Epidermal melanocyte (primary cell): ENCODE measurements at regions not wholly inside any gene's neighbourhood (a gene's known extent, or its start where the extent isn't known, plus 50 kb on each side); places are given as distances from the start of the nearest gene placed in this dataset.

Experiments used
- DNase-seq: peaks from one replicate; pipeline ENCODE4 v3.0.0; 2011; ENCODE audit warnings: low spot score; ENCODE audit not compliant: insufficient read length

DNA sequence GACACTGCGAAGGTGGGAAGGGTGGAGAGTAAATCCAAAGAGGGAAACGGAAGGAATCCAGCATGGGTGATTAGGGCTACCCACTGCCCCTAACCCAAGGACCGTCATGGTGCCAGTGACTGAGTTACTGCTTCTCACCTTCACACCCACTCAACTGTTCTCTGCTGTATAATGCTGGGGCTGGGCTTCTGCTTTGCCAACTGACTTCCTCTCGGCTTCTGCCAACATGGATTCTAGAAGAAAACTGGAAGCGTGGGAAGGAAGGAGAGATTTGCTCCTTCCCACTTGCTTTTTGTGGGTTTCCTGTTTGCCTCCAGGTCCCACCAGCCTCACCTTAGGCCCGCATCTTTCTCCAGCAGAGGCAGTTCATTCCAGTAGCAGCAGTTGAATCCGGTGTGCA is 153.5 kb upstream of the RAI14 start:
- DNase-seq = no peak

DNA sequence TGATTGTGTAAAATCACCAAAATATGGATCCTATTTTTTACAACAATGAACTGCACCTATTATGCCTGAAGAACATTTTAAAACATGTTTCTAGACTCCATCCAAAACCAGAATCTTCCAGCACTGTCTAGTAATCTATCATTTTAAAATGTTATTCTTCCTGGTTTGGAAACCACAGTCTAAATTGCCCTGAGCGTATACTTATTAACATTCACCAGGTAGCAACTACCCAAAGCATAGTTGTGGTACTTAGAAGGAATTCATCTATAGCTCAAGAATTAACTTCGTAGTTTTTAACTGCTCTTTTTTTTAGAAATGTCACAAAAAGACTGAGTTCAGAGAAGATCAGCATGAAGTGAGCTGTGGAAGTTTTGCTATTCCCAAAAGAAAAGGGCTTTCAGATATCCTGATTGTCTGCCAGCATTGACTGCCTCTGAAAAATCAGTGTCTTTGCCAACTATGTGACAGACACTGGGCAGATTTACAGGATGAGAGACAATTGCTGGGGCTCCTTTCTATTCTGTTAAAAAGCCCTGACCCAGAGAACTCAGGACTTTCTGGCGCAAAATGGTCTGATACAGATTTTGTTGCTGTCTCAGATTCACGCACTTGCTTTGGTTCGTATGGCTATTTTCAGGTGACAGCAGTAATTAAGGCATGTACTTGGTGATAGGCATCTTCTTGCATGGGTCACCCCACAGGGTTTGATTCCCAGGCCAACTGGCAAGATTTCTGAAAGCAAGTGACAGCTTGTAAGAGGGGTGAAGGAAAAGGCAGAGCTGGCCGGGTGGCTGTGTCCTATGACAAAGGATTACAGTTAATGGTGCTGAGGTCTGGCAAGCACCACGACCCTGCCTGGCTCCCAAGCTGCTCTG is 152.5 kb upstream of the RAI14 start:
- DNase-seq = no peak

DNA sequence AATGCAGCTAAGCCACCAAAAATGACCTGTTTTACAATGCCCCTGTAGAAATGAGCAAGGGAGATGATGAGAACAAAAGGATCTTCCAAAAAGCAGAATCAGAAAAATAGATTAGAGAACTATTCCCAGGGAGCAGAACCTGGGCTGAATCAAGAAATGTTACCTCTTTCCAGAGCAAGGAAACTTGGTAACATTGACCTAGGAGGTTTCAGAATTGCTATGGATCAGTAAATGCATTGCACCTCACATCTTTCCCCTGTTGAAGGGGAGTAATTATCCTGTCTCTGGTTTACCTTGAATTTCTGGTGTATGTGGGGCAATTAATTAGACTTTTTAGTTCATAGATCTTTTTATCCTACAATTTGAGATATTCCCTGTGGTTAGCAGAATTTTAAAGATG is 151.2 kb upstream of the RAI14 start:
- no peak for DNase-seq

DNA sequence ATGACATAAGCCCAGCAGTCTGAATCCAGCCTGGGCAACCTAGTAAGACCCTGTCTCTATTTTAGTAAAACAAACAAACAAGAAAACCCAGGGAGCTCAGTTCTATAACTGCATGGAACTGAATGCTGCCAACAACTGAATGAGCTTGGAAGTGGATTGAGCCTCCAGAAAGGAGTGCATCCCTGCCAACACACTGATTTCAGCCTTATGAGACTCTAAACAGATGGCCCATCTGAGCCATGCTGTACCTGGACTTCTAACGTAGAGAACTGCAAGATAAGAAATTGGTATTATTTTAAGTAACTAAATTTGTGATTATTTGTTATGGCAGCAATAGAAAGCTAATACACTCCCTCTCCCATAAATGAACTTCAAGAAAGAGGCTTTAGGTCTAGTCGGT is 150.4 kb upstream of the RAI14 start:
- no peak for DNase-seq

DNA sequence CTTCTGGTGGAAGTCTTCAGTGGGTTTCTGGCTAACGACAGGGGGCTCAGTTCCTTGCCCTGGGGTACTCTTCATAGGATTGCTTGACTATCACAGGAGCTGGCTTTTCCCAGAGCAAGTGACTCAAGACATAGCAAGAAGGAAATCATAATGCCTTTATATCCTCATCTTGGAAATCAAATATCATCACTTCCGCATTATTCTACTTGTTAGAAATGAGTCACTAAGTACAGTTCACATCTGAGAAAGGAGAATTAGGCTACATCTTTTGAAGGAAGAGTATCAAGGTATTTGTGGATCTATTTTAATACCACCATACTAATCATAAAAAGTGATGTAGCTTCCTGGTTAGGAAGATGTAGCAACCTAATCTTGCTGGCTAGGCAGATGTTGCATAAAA is 148.2 kb upstream of the RAI14 start:
- DNase-seq = no peak

DNA sequence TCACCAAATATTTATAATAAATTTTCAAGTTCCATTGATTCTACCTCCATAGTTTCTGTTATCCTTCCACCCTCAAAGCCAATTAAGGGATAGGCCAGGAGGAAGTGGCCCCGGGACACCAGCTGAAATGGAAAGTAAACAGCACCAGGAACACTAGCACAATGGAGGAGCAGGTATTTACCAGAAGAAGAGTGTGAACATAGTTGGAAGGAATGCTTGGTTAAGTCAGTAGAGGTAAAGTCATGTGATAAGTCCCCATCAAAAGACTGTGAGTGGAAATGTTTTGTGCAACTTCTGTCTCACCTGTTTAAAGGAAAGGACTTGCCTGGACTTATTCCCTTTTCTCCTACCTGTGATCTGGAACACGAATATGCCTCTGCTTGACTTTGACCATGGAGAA is 146.7 kb upstream of the RAI14 start:
- DNase-seq = no peak

DNA sequence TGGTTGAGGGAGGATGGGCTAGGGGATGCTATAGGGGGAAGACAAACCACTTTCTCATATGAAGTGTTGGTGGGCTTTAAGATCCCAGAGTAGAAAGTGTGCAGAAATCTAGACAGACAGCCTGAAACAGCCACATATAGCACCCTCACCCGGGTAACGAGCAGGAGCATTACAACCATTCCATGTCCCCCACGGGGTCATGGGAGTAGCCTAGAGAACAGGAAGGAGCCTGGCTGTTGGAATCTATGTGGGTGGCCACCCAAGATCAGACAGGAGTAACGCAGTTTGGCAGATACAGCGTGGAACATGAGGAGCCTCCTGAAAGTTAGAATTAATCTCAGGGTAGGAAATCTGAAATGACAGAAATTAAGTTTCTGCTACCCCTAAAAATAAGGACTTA is 146.1 kb upstream of the RAI14 start:
- DNase-seq = no peak

DNA sequence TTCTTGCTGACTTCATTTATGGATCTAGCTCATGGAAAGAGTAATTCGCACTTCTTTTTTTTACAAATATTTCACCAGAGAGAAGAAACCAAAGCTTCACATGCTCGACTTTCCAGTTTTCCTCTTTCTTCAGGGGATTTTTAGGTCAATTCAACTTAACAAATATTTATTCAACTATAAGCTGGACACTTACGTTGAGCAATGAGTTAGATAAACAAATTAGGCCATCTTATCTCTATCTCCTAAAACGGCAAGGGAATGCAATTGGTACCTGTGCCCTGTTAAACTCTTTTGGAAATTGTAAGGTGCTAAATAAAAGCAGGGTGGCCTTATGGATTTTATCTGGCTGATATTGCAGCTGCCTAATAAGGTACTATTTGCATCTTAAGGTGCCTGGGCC is 145.1 kb upstream of the RAI14 start:
- DNase-seq = no peak

DNA sequence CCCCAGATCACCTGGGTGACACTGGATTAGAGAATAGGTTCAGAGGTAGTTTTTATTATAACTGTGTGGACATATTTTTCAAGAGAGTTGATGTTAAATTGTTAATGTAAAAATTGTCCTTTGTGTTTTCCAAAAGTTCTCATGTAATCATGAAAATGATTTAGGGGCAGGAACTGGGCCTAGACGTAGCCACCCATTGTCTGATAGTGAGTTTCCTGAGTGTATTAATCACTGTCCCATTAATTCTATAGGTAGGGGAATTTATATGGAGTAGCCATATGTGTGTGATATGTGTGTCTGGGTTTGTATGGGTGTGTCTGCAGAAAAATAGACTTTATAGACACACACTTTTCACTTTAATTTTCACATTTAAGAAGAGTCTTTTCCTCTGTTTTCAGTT is 144.6 kb upstream of the RAI14 start:
- DNase-seq = no peak

DNA sequence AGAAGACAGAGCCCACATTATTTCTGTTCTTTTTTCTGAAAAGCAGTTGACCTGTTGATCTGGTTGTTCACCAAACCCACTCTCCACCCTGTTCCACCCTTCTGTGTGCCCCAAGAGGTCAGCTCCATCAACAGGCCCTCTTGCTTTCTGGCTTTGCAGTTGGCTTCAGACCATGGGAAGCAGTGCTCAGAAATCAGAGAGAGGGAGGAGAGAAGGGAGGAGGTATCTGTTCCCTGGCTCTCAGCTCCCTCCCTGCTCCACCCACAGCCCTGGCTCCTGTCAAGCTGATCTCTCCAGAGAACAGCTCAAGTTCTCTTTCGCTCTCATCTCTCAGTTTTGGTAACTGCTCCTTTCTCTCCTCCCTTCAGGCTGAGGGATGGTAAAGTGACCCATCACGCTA is 144.2 kb upstream of the RAI14 start:
- DNase-seq = no peak

DNA sequence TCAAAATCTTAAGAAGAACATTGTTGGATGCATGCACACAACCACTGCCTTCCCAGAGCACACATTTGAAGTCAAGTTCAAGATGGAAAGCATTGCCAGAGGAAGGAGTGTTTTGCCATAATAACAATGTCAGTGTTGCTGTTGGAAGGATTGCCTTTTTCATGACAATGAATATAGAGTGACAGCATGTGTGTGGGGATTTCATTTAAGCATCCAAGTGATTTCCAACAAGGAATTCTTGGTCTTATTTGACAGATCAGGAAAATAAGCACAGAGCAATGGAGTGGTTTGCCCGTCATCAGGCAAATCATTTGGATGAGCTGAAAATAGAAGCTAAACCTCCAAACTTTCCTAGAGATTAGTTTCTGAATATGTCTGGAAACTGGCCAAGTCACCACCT is 140.0 kb upstream of the RAI14 start:
- DNase-seq = no peak

DNA sequence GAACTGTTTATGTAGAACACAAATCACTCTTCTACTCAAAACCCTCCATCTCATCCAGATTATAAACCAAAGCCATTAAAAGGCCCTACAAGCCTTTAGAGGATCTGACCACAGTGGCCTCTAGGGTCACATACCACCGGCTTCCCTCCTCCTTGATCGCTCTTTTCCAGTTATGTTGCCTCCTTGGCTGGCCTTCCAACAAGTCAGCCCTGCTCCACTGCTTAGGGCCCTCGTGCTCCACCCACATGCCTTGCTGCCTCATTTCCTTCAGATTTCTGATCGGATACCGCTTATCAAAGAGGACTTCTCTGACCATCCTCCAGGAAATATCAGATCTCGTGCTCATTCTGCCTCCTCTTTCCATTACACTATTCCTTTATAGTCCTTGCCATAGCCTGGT is 139.4 kb upstream of the RAI14 start:
- no peak for DNase-seq

DNA sequence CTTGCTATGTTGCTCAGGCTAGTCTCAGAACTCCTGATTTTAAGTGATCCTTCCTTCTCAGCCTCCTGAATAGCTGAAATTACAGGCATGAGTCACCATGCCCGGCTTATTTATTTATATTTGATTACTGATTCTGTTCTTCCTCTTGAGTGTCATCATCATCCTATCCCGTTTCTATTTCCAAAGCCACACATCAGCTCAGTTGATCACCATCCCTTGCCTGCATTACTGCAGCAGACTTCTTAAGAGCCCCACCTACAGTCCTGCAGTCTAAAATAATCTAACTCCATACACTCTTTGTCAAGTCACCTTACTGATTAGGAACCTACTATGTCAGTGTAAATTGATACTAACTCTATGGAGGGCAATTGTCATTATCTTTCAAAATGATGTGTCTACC is 138.9 kb upstream of the RAI14 start:
- DNase-seq = no peak

DNA sequence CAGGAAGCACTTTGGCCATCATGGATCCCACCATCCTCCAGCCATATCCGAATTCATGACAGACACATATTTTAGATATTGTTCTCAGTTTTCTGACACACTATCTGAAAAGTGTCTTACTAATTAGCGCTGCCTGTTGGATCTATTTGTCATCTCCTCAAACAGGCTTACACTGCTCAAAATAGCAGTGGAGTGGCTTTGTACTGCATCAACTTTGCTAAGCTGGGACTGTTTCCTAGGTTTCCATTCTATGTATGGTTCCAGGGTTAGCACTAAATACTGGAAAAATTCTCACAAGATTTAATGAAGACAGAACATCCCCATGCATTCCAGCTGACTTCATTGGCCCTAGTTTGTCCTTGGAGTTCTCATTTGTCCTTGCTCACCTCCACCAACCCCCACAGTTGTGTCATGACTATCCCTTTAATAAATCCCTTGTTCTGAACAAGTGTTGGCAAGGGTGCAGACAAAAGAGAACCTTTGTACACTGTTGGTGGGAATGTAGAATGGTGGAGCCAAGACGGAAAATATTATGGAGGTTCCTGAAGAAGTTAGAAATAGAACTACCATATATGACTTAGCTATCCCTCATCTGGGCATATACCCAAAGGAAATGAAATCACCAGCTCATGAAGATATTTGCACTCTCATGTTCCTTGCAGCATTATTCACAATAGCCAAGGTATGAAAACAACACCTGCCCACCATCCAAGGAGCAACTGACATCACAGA is 136.5 kb upstream of the RAI14 start:
- DNase-seq = no peak

DNA sequence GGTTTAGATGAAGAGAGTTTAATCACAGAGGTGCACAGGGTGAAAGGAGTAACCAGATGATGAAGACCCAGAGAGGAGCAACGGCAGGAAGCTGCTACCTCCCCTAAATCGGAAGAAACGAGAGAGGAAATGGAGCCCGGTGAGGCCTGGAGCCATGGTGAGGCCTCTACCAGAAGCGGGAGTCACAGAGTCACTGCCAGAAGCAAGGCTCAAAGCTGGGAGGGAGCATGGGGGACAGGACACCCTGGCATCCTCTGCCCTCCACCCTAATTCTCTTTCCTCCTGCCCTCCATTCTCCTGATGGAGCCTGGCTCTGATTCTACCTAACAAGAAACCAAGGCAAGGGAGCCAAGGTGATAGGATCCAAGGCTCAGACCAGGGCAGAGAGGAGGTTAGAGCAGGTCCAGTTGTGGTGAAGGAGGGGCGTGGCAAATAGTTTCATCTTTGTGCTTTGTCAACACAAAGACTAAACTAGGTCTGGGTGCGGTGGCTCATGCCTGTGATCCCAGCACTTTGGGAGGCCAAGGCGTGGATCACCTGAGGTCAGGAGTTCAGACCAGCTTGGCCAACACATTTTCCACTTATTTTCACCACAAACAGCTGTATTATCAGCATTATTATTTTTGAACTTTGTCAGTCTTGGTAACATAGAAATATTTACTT is 134.4 kb upstream of the RAI14 start:
- DNase-seq = no peak

DNA sequence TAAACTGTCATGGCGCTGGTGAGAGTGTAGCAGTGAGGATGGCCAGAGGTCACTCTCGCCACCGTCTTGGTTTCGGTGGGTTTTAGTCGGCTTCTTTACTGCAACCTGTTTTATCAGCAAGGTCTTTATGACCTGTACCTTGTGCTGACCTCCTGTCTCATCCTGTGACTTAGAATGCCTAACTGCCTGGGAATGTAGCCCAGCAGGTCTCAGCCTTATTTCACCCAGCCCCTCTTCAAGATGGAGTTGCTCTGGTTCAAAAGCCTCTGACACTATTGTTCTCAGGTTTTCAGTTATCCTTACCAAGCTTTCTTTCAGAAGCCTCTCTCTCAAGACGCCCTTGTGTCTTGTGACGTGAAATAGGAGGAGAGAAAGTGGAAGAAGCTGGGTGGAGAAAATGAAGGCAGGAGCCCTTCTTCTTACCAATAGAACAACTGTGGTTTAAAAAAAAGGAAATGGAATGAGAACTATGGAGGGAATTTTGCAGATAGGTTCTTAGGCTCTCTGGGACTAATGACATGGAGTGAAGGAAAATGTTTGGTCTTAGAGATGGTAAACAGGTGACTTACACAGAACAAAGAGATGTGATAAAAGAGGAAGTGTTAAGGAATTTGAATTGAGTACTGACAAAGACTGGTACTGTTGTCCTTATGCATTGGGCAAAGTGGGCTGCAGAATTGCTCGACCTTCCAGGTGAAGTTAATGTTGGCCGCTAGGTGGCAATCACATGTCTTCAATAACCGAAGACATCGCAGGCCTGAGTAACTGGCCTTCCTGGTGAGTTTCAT is 133.3 kb upstream of the RAI14 start:
- DNase-seq = peak; percentile 71

DNA sequence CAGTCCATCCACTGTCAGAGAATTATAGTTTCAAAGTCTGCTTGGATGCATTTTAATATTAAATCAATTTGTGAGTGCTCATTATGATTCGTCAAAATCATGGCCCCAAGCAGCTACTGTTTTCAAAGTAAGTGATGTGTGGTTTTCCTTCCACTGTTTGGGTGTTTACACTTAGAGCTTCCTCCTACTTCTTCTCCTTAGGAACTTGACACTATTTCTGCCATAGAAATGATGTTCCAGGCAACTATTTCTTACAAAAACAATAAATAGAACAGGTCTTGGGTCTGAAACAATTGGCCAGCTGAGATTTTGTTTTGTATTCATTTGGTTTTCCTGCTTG is 132.8 kb upstream of the RAI14 start:
- DNase-seq = no peak

DNA sequence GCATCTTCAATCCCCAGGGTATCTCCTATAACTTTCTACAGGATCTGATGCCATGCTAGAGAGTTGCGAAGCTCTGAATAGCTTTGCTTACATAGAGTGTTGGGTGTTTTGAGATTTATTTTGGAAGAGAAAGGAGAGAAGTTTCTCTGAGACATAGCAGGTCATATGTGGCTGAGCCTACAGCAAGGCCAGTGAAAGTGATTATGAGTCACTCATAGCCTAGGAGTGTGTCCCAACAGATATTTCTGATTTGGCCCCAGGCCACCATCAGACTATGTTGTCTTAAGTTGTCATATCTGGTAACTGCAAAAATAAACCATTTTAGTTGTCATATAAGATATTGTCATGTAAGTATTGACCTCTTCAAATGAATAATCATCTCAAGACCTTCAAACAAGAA is 132.0 kb upstream of the RAI14 start:
- DNase-seq = no peak

DNA sequence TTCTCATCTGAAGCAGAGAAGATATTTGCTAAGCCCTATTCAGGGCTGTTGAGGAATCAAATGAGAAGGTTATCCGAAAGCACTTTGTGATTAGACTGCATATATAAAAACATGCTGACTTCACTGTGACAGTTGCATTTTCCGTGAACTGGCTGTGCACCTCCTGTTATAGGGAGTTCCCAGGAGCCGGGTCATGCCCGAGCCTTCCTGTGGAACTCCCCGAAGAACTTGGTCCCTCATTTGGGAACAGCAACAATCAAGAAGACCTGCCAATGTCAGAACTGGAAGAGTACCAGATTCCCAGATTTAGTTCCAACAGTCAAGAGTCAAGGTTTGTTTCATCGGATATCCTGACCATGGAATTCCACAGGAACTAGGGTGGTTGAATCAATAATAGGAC is 130.4 kb upstream of the RAI14 start:
- DNase-seq = no peak

DNA sequence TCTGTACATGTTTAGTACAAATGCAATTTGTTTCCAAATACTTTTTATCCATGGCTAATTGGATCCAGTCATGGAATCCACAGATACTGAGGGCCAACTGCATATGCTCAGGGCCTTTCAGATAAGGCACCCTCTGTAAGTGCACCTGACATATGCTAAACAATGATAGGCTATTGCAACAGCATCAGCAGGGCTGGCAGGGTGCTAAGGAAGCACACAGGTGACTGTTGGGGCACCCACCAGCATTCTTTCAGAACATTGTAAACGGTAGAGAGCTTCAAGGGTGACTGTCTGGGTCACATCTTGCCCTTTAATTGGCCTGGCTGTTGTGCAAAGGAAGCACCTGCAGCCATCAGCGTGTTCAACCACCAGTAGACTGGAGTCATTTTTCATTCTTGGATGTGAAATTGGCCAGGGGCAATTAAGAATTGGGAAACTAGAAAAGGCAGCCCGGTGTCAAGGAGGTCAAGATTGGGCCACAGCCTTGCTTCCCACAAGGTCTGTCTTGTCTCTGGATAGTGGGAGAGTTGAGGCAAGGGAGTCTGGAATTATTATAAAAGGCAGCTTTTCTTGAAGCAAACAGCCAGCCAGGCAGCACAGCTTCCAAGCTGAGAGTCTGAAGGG is 129.3 kb upstream of the RAI14 start:
- DNase-seq = no peak

DNA sequence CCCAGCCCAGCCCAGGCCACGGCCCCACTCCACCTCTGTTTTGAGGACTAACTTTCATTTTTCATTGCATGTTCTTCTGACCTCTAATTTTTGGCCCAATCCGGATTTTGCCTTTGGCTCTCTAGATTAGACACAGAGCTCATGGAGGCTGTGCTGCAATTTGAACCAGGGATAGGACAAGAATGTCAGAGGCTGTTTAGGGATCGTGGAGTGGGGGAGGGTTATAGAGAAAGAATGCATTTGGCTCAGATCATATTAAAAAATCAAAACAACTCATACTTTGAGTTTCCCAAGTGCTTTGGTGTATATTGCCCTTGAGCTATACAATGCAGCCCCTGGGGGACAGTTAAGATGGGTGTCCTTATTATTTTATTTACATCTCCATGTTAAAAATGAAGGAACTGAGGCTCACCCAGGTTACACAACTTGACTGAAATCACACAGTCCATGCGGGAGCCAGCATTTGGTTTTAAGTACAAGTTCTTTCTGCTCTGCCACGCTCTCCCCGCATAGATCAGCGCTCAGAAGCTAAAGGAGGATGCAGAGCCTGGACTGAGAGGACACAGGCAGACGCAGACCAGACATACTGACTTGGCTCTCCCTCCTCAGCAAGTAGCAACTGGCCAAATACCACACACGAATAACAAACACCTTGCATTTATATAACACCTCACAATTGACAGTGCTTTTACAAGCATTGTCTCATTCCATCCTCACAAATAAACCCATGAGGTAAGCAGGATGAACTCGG is 126.4 kb upstream of the RAI14 start:
- DNase-seq = no peak
